Uterus (tissue), 3 donors: ENCODE measurements at regions not wholly inside any gene's neighbourhood (a gene's known extent, or its start where the extent isn't known, plus 50 kb on each side); places are given as distances from the start of the nearest gene placed in this dataset.
"Not testable (repeated sequence)": the region's sequence is repeated elsewhere in the genome, so short reads cannot be mapped to it uniquely, and the experiment has no call there.

Experiments
- DNase-seq, 2 donors: peaks; one replicate each; pipeline ENCODE4 v3.0.0-alpha.2; 2019 to 2020
- H3K27ac ChIP-seq, 2 donors: fragments of 200-600 bp; sonication (generic); 1 replicate in 1 of 2; 2 replicates in 1 of 2; pipeline ENCODE4 v1.5.1; 2016 to 2018
- H3K27me3 ChIP-seq, 2 donors: fragments of 200-600 bp; sonication (generic); one replicate each; pipeline ENCODE4 v1.5.1; 2018 to 2019; ENCODE audit warnings: control low read depth in 1 of 2
- H3K36me3 ChIP-seq, 2 donors: fragments of 200-600 bp; sonication (generic); one replicate each; pipeline ENCODE4 v1.5.1; 2019; ENCODE audit warnings: control low read depth in 1 of 2
- H3K4me1 ChIP-seq, 2 donors: fragments of 200-600 bp; sonication (generic); one replicate each; pipeline ENCODE4 v1.5.1; 2018 to 2019; ENCODE audit warnings: control low read depth in 1 of 2
- H3K4me3 ChIP-seq, 2 donors: fragments of 200-600 bp; sonication (generic); 1 replicate in 1 of 2; 2 replicates in 1 of 2; pipeline ENCODE4 v1.5.1; 2018 to 2019; ENCODE audit warnings: mild to moderate bottlenecking in 1 of 2
- H3K9me3 ChIP-seq, 2 donors: fragments of 200-600 bp; sonication (generic); one replicate each; pipeline ENCODE4 v1.5.1; 2019; ENCODE audit warnings: control low read depth in 1 of 2
- CTCF ChIP-seq, 4 experiments: fragments of 200-600 bp in 2 of 4; fragments of 450-650 bp in 2 of 4; sonication (generic) in 2 of 4; IDR thresholded peaks; one replicate each; pipeline ENCODE4 v1.5.1; 2016 to 2019; ENCODE audit warnings: antibody characterized with exemption in 4 of 4, mild to moderate bottlenecking in 2 of 4, moderate library complexity in 1 of 4
- POLR2A ChIP-seq, 2 donors: fragments of 450-650 bp; IDR thresholded peaks; one replicate each; pipeline ENCODE4 v1.6.1; 2016; ENCODE audit warnings: antibody characterized with exemption in 2 of 2, mild to moderate bottlenecking in 1 of 2, moderate library complexity in 1 of 2
- intact Hi-C: fragments of 100-400 bp; cut with DNase I; formaldehyde crosslinking; loops from one replicate; pipeline ENCODE4 v1.15.1; 2023; ENCODE audit warnings: low total_unique reads
- donor health status: DM: yes; HTN: yes; CAD: no.

DNA sequence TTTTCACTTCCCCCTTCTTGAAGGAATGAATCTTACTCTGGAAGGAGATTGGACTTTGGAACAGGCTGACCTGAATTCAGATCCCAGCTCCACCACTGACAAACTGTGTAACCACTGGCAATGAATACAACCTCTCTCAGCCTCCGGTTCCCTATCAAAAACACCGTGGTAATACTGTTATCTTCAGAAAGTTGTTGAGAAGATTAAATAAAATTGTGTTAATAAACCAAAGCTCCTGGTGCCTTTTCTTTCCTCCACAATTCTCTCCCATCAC is 99.7 kb upstream of the RAI14 start:
- H3K27ac ChIP-seq = no peak overlapping the region
- TF ChIP-seq POLR2A (IDR thresholded peaks at IDR 0.05) (no peak), CTCF (IDR thresholded peaks at IDR 0.05) (no peak)
- H3K4me3 ChIP-seq = no peak overlapping the region
- H3K4me1 ChIP-seq = no peaks in the 10 kb centered on the region
- no peaks in the 10 kb centered on the region for H3K27me3 ChIP-seq
- intact Hi-C loops = no loop called here
- DNase-seq = no peak
- no peaks in the 10 kb centered on the region for H3K36me3 ChIP-seq
- no peaks in the 10 kb centered on the region for H3K9me3 ChIP-seq

DNA sequence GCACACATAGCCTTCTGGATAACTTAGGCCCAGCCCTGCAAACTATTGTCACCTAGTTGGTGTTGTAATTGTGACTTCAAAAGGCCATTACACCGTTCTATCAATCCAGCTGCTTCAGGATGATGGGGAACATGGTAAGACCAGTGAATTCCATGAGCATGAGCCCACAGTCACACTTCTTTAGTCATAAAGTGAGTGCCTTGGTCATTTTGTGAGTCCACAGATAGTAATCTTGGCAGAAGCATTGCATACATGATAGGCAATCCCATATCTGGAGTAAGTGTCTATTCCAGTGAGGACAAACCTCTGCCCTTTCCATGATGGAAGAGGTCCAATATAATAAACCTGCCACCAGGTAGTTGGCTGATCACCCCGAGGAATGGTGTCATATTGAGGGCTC is 94.5 kb upstream of the RAI14 start:
- H3K4me1 ChIP-seq, H3K36me3 ChIP-seq, H3K27me3 ChIP-seq, intact Hi-C loops, DNase-seq, H3K4me3 ChIP-seq, H3K9me3 ChIP-seq, H3K27ac ChIP-seq: not testable (repeated sequence)

GRCh38 chr5:34562791-34563190 is 93.3 kb upstream of the RAI14 start:
- DNase-seq = no peak
- Histone ChIP-seq H3K27me3 (no peaks in the 10 kb centered on the region), H3K27ac (no peak overlapping the region), H3K4me3 (no peak overlapping the region), H3K4me1 (peaks cover 0 to 5% of the 10 kb centered on the region in 2 donors), H3K36me3 (no peaks in the 10 kb centered on the region), H3K9me3 (no peaks in the 10 kb centered on the region)
- intact Hi-C loops = no loop called here
- TF ChIP-seq CTCF (IDR thresholded peaks at IDR 0.05) (no peak), POLR2A (IDR thresholded peaks at IDR 0.05) (no peak)

DNA sequence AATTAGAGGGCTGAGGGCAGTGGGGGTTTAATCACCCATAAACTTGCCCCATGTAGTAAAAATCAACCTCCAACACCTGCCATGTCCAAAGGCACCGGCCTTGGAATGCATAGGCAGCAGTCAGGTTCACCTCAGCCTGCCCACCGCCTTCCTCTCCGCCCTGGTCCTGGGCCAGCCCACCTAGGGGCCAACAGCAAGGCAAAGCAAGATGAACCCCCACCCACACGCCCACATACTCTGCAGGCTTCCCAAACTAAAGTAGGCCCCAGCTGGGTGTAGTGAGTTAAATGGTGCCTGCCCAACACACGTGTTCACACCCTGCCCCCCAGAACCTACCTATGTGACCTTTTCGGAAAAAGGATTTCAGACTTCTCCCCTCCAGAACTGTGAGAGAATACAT is 92.9 kb upstream of the RAI14 start:
- peaks cover 0 to 5% of the 10 kb centered on the region in 2 donors for H3K4me1 ChIP-seq
- H3K27ac ChIP-seq = peak overlapping the region; percentile 68 to 76
- no peak overlapping the region for H3K4me3 ChIP-seq
- H3K27me3 ChIP-seq = no peaks in the 10 kb centered on the region
- intact Hi-C loops = no loop called here
- no peaks in the 10 kb centered on the region for H3K9me3 ChIP-seq
- no peaks in the 10 kb centered on the region for H3K36me3 ChIP-seq
- no peak for DNase-seq
- no peak for TF ChIP-seq CTCF (IDR thresholded peaks at IDR 0.05)
- TF ChIP-seq POLR2A (IDR thresholded peaks at IDR 0.05) = no peak

DNA sequence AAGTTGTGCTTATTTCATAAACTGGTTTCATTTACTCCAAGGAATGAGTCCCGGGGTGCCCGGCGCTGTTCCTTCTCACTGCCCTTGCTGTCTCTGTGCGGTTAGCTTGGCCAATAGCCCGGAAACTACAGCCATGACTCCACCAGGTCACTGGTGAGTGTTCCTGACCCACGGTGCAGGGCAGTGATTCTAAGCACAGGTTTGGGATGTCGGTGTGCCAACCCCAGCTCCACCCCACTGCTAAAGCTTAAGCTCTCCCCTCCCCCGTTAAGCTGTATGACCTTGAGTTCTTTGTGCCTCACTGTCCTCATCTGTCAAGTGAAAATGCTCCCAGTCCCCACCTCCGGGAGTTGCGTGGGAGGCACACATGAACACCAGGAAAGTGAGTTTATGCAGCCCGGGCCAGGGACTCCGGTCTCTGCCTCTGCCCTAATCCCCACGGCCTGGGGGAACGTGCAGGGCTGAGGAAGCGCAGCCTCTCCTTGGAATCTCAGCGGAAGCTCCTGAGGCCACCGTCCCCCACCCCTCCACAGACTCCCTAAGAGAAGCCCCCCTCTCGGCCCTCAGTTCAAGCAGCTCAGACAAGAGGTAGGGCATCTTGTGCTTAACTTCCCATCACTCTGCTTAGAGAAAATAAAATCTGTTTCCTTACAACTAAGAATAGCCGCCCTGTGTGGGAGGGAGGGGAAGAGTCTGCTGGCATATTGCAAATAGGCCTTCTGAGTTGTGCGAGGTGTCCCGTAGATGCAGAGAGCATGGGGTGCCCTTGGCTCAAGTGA is 92.0 kb upstream of the RAI14 start:
- Histone ChIP-seq H3K4me3 (no peak overlapping the region), H3K4me1 (peaks cover 0 to 5% of the 10 kb centered on the region in 2 donors), H3K9me3 (no peaks in the 10 kb centered on the region), H3K36me3 (no peaks in the 10 kb centered on the region), H3K27me3 (no peaks in the 10 kb centered on the region), H3K27ac (peak overlapping the region; percentile 68 to 76)
- DNase-seq = peak in 1 of 2 donors; percentile 37
- intact Hi-C loops = no loop called here
- no peak for TF ChIP-seq POLR2A (IDR thresholded peaks at IDR 0.05)
- TF ChIP-seq CTCF (IDR thresholded peaks at IDR 0.05) = no peak
